Karpas-422 (cell line): ENCODE measurements at regions not wholly inside any gene's neighbourhood (a gene's known extent, or its start where the extent isn't known, plus 50 kb on each side); places are given as distances from the start of the nearest gene placed in this dataset.

Experiments
- DNase-seq: peaks from one replicate; pipeline ENCODE4 v3.0.0-alpha.2; 2015
- H2AFZ ChIP-seq: fragments of 200-600 bp; sonication (generic); 2 replicates; pipeline ENCODE4 v1.6.1; 2014; ENCODE audit warnings: antibody characterized with exemption, low read length, mixed read lengths
- H3K27ac ChIP-seq: fragments of 200-600 bp; sonication (generic); 2 replicates; pipeline ENCODE4 v1.5.1; 2014; ENCODE audit warnings: mild to moderate bottlenecking, low read length, moderate library complexity
- H3K27me3 ChIP-seq: fragments of 200-600 bp; sonication (generic); 2 replicates; pipeline ENCODE4 v1.6.1; 2014; ENCODE audit warnings: low read length, mixed read lengths
- H3K36me3 ChIP-seq: fragments of 200-600 bp; sonication (generic); 2 replicates; pipeline ENCODE4 v1.6.1; 2014; ENCODE audit warnings: low read length, mixed read lengths; ENCODE audit not compliant: insufficient read depth
- H3K4me1 ChIP-seq: fragments of 200-600 bp; sonication (generic); 2 replicates; pipeline ENCODE4 v1.6.1; 2014; ENCODE audit warnings: mild to moderate bottlenecking, low read length, mixed read lengths
- H3K4me2 ChIP-seq: fragments of 200-600 bp; sonication (generic); 2 replicates; pipeline ENCODE4 v1.6.1; 2014; ENCODE audit warnings: low read length, low read depth, mild to moderate bottlenecking; ENCODE audit not compliant: poor library complexity, severe bottlenecking
- H3K4me3 ChIP-seq: fragments of 200-600 bp; sonication (generic); 2 replicates; pipeline ENCODE4 v1.5.1; 2014; ENCODE audit warnings: mild to moderate bottlenecking, antibody characterized with exemption, low read length, mixed read lengths
- H3K79me2 ChIP-seq: fragments of 200-600 bp; sonication (generic); 2 replicates; pipeline ENCODE4 v1.6.1; 2014; ENCODE audit warnings: mild to moderate bottlenecking, low read length, mixed read lengths
- H3K9ac ChIP-seq: fragments of 200-600 bp; sonication (generic); 2 replicates; pipeline ENCODE4 v1.6.0; 2014; ENCODE audit warnings: low read length
- H3K9me2 ChIP-seq: fragments of 200-600 bp; sonication (generic), shearing (Covaris generic); replicated peaks from 2 replicates; pipeline ENCODE4 v1.6.0; 2014; ENCODE audit warnings: mild to moderate bottlenecking, low read length, moderate library complexity; ENCODE audit not compliant: insufficient read depth
- H3K9me3 ChIP-seq: fragments of 300-700, 200-600 bp; sonication (generic); 2 replicates; pipeline ENCODE4 v1.6.1; 2014; ENCODE audit warnings: low read length, mixed read lengths
- H4K20me1 ChIP-seq: fragments of 200-600 bp; sonication (generic); 2 replicates; pipeline ENCODE4 v1.6.1; 2014; ENCODE audit warnings: mild to moderate bottlenecking, antibody characterized with exemption, low read length, low read depth; ENCODE audit not compliant: insufficient read depth

DNA sequence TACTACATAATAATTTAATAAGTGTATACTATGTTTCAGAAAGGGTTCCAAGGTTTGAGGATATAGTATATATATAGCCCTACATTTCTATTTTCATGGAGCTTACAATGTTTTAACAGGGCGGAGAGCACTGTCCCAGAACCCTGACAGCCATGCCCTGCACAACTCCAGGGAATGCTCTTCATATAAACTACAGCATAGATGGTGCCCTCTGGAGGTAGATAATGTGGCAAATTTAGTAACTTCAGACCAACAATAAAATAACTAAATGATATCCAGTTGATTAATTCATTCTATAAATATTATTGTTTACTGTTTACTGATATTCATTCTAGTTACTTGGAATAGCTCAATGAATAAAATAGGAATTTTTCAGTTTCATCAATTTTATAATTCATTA is 693.7 kb upstream of the CCDC179 start:
- no peak overlapping the region for H2AFZ ChIP-seq
- H3K79me2 ChIP-seq = no peaks in the 10 kb centered on the region
- H3K27ac ChIP-seq = no peak overlapping the region
- H3K4me3 ChIP-seq = no peak overlapping the region
- H3K4me2 ChIP-seq = no peak overlapping the region
- H4K20me1 ChIP-seq = no peaks in the 10 kb centered on the region
- H3K9me2 ChIP-seq = no peaks in the 10 kb centered on the region
- H3K27me3 ChIP-seq = no peaks in the 10 kb centered on the region
- no peaks in the 10 kb centered on the region for H3K4me1 ChIP-seq
- DNase-seq = no peak
- H3K9ac ChIP-seq = no peak overlapping the region
- H3K9me3 ChIP-seq = peaks cover 28% of the 10 kb centered on the region
- no peaks in the 10 kb centered on the region for H3K36me3 ChIP-seq

DNA sequence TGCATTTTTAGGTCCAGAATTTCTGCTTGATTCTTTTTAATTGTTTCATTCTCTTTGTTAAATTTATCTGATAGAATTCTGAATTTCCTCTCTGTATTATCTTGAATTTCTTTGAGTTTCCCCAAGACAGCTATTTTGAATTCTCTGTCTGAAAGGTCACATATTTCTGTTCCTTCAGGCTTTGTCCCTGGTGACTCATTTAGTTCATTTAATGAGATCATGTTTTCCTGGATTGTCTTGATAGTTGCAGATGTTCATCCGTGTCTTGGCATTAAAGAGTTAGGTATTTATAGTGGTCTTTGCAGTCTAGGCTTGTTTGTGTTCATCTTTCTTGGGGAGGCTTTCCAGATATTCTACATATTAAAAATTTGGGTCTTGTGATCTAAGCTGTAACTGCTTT is 694.8 kb upstream of the CCDC179 start:
- Histone ChIP-seq H3K4me3 (no peak overlapping the region), H3K9me2 (no peaks in the 10 kb centered on the region), H3K9ac (no peak overlapping the region), H3K27ac (no peak overlapping the region), H3K9me3 (peaks cover 28% of the 10 kb centered on the region), H4K20me1 (no peaks in the 10 kb centered on the region), H3K27me3 (no peaks in the 10 kb centered on the region), H3K79me2 (no peaks in the 10 kb centered on the region), H2AFZ (no peak overlapping the region), H3K36me3 (no peaks in the 10 kb centered on the region), H3K4me2 (no peak overlapping the region), H3K4me1 (no peaks in the 10 kb centered on the region)
- DNase-seq = no peak

DNA sequence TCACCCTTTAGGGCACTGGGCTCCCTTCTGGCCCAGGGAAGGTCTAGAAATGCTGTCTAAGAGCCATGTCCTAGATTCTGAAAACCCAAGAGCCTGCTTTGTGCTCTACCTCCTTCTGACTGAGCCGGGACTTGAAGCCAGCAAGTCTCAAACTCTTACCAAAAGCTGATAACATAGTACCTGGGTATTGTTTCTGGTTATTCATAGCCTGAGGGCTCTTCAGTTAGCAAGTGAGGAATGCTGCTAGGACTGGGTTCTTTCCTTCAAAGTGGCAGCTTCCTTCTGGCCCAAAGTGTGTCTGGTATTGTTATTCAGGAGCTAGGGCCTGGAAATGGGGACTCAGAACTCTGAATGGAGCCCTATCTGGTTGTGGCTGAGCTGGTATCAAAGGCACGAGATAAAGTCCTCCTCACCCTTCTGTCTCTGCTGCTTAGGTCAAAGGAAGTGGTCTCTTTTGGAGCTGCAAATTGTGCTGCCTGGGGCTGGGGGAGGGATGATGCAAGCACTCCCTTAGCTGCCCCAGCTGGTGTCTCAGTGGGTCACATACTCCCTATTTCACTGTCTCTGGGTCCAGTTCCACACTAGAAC is 696.0 kb upstream of the CCDC179 start:
- Histone ChIP-seq H4K20me1 (no peaks in the 10 kb centered on the region), H2AFZ (no peak overlapping the region), H3K36me3 (no peaks in the 10 kb centered on the region), H3K4me3 (no peak overlapping the region), H3K27me3 (no peaks in the 10 kb centered on the region), H3K79me2 (no peaks in the 10 kb centered on the region), H3K9me2 (no peaks in the 10 kb centered on the region), H3K9ac (no peak overlapping the region), H3K27ac (no peak overlapping the region), H3K4me1 (no peaks in the 10 kb centered on the region), H3K4me2 (no peak overlapping the region), H3K9me3 (peaks cover 24% of the 10 kb centered on the region)
- DNase-seq = no peak

DNA sequence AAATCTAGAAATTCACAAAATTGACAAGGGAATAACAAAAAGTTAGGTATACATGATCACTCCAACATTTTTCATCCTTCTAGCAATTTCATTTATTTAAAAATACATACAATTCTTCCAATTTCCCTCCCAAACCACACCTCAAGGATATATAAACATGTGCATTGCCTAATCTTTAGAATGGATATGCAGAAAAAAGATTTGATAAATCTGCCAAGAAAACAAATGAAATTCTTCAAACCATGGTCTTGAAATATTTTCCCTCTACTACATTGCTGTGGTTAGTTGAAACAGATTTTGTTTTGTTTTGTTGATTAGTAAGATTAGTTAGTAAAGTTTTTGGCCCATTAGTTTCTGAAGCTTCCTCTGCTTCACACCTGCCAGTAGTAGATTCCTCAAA is 703.3 kb upstream of the CCDC179 start:
- H3K4me1 ChIP-seq = no peaks in the 10 kb centered on the region
- no peak overlapping the region for H3K4me3 ChIP-seq
- H3K27ac ChIP-seq = no peak overlapping the region
- H3K36me3 ChIP-seq = no peaks in the 10 kb centered on the region
- H3K4me2 ChIP-seq = no peak overlapping the region
- peaks cover 22% of the 10 kb centered on the region for H3K9me3 ChIP-seq
- no peaks in the 10 kb centered on the region for H4K20me1 ChIP-seq
- no peak overlapping the region for H3K9ac ChIP-seq
- H2AFZ ChIP-seq = no peak overlapping the region
- DNase-seq = no peak
- no peaks in the 10 kb centered on the region for H3K27me3 ChIP-seq
- no peaks in the 10 kb centered on the region for H3K79me2 ChIP-seq
- H3K9me2 ChIP-seq = no peaks in the 10 kb centered on the region

DNA sequence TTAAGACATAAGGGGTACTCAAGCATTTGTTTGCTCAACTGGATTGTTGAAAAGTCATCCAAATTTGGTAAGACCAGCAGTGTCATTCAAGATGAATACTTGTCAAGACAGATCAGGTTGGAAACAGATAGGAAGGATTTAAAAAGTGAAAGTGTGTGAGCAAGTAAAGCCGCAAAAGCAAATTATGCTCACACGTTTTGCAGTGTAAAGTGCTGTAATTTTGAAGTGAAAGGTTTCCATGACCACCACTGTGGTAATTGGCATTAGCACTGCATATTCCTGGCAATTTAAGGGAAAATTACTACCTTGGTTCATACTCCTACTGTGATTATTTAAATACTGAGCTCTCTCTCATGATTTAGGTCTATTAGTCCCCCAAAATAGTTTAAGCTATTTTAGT is 704.1 kb upstream of the CCDC179 start:
- Histone ChIP-seq H3K9me2 (no peaks in the 10 kb centered on the region), H3K4me1 (no peaks in the 10 kb centered on the region), H3K27me3 (no peaks in the 10 kb centered on the region), H3K36me3 (no peaks in the 10 kb centered on the region), H2AFZ (no peak overlapping the region), H3K27ac (no peak overlapping the region), H3K4me3 (no peak overlapping the region), H3K79me2 (no peaks in the 10 kb centered on the region), H4K20me1 (no peaks in the 10 kb centered on the region), H3K9me3 (peaks cover 22% of the 10 kb centered on the region), H3K4me2 (no peak overlapping the region), H3K9ac (no peak overlapping the region)
- no peak for DNase-seq

DNA sequence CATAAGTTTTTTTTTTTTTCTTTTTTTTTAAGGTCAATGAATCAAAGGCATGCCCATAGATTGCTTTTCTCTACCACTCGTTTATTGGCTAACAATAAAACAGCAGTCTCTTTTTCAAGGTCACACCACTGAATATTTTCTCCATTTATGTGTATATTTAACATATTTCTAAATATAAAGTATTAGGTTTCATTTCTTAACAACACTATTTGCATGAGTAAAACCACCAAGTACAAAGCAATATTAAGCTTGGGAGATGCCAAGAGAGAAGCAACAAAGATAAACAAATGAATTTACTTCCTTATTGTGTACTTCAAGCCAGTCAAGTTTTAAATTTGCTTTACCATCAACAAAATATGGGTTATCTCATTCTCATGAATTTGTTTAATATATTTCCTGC is 708.9 kb upstream of the CCDC179 start:
- no peaks in the 10 kb centered on the region for H3K27me3 ChIP-seq
- no peak overlapping the region for H3K9ac ChIP-seq
- no peak overlapping the region for H3K27ac ChIP-seq
- no peaks in the 10 kb centered on the region for H3K36me3 ChIP-seq
- H3K9me3 ChIP-seq = peaks cover 19% of the 10 kb centered on the region
- no peak overlapping the region for H2AFZ ChIP-seq
- no peaks in the 10 kb centered on the region for H3K9me2 ChIP-seq
- no peaks in the 10 kb centered on the region for H3K79me2 ChIP-seq
- H4K20me1 ChIP-seq = no peaks in the 10 kb centered on the region
- H3K4me2 ChIP-seq = no peak overlapping the region
- no peak for DNase-seq
- no peaks in the 10 kb centered on the region for H3K4me1 ChIP-seq
- H3K4me3 ChIP-seq = no peak overlapping the region

DNA sequence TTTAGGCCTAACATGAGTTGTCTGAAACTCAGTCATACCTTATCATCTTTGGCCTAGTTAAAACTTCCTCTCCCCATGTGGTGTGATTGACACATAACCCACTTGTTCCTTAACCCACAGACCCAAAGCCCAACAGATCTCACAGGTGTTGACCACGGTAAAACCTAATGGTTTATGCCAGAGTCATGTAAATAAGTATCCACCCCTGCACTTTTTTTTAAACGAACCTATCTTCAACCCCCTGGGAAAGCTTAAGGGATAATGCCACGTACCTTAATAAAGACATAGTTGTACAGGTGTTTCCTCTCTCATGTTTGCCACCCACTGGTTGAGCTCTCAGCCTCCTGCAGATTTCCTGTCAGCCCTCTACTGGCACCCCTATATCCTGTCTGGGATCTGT is 709.3 kb upstream of the CCDC179 start:
- no peaks in the 10 kb centered on the region for H3K9me2 ChIP-seq
- H2AFZ ChIP-seq = no peak overlapping the region
- H3K27me3 ChIP-seq = no peaks in the 10 kb centered on the region
- H3K9ac ChIP-seq = no peak overlapping the region
- no peaks in the 10 kb centered on the region for H3K4me1 ChIP-seq
- no peak overlapping the region for H3K27ac ChIP-seq
- no peaks in the 10 kb centered on the region for H3K79me2 ChIP-seq
- peaks cover 18% of the 10 kb centered on the region for H3K9me3 ChIP-seq
- no peak overlapping the region for H3K4me3 ChIP-seq
- no peak for DNase-seq
- no peak overlapping the region for H3K4me2 ChIP-seq
- H4K20me1 ChIP-seq = no peaks in the 10 kb centered on the region
- H3K36me3 ChIP-seq = no peaks in the 10 kb centered on the region

DNA sequence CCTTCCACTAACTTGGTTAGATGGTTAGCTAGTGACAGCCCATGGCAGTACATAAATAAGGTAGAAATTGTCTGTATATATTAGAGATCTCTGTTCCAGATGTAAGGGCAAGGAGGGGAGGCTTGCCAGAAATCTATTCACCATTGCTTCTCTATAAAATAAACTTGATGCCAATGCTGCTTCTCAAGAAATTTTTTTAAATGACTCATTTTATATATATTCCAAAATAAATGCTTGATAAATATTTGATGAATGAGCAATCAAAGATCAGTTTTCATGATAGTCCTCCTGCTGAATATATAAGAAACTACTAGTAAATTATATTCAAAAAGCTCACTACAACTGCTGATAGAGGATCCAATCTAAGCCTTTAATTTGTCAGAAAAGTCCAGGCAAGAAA is 710.6 kb upstream of the CCDC179 start:
- H3K4me1 ChIP-seq = no peaks in the 10 kb centered on the region
- no peak overlapping the region for H2AFZ ChIP-seq
- no peak overlapping the region for H3K27ac ChIP-seq
- no peaks in the 10 kb centered on the region for H3K9me2 ChIP-seq
- no peaks in the 10 kb centered on the region for H3K27me3 ChIP-seq
- no peaks in the 10 kb centered on the region for H3K79me2 ChIP-seq
- peaks cover 19% of the 10 kb centered on the region for H3K9me3 ChIP-seq
- H3K36me3 ChIP-seq = no peaks in the 10 kb centered on the region
- no peaks in the 10 kb centered on the region for H4K20me1 ChIP-seq
- DNase-seq = no peak
- no peak overlapping the region for H3K9ac ChIP-seq
- H3K4me3 ChIP-seq = no peak overlapping the region
- no peak overlapping the region for H3K4me2 ChIP-seq

DNA sequence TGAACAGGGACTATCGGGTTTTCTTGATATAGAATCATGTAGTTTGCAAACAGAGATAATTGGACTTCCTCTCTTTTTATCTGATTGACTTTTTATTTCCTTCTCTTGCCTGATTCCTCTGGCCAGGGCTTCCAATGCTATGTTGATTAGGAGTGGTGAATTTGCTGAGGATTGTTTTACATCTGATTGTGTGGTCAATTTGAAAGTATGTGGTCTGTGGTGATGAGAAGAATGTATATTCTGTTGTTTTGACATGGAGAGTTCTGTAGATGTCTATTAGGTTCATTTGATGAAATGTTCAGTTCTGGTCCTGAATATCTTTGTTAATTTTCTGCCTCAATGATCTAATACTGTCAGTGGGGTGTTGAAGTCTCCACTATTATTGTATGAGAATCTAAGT is 713.2 kb upstream of the CCDC179 start:
- H4K20me1 ChIP-seq = no peaks in the 10 kb centered on the region
- no peak for DNase-seq
- no peak overlapping the region for H3K4me2 ChIP-seq
- no peak overlapping the region for H2AFZ ChIP-seq
- no peak overlapping the region for H3K27ac ChIP-seq
- no peaks in the 10 kb centered on the region for H3K9me2 ChIP-seq
- no peaks in the 10 kb centered on the region for H3K4me1 ChIP-seq
- H3K4me3 ChIP-seq = no peak overlapping the region
- peaks cover 14% of the 10 kb centered on the region for H3K9me3 ChIP-seq
- no peaks in the 10 kb centered on the region for H3K79me2 ChIP-seq
- H3K9ac ChIP-seq = no peak overlapping the region
- no peaks in the 10 kb centered on the region for H3K27me3 ChIP-seq
- no peaks in the 10 kb centered on the region for H3K36me3 ChIP-seq
